SK-N-SH treated with all-trans-retinoic acid at 6 μM for 48 hours (cell line): ENCODE measurements at regions not wholly inside any gene's neighbourhood (a gene's known extent, or its start where the extent isn't known, plus 50 kb on each side); places are given as distances from the start of the nearest gene placed in this dataset.

Experiments
- ATAC-seq: fragments of 200-7000 bp; cut with Tn5 transposase; 3 replicates; pipeline ENCODE4 v1.9.1; 2020; ENCODE audit warnings: mild to moderate bottlenecking, moderate library complexity
- ARNTL ChIP-seq: fragments of 450-650 bp; formaldehyde crosslinking; IDR thresholded peaks from 2 replicates; pipeline ENCODE4 v1.5.0; 2020; ENCODE audit warnings: low read depth, mild to moderate bottlenecking, moderate library complexity, borderline replicate concordance
- BACH2 ChIP-seq: fragments of 250-450 bp; sonication (Bioruptor Pico); IDR thresholded peaks from 2 replicates; pipeline ENCODE4 v1.9.0; 2021; ENCODE audit warnings: mild to moderate bottlenecking, borderline replicate concordance
- CREB5 ChIP-seq: fragments of 250-450 bp; sonication (Bioruptor Pico); IDR thresholded peaks from 2 replicates; pipeline ENCODE4 v1.5.1; 2020; ENCODE audit warnings: low read depth, mild to moderate bottlenecking, moderate library complexity
- CSDC2 ChIP-seq: fragments of 250-450 bp; sonication (Bioruptor Pico); IDR thresholded peaks from 2 replicates; pipeline ENCODE4 v1.5.0; 2020; ENCODE audit warnings: mild to moderate bottlenecking, moderate library complexity
- CSRNP3 ChIP-seq: fragments of 250-450 bp; sonication (Bioruptor Pico); IDR thresholded peaks from 2 replicates; pipeline ENCODE4 v1.5.1; 2021; ENCODE audit warnings: mild to moderate bottlenecking, moderate library complexity
- GLIS3 ChIP-seq: fragments of 250-450 bp; sonication (Bioruptor Pico); IDR thresholded peaks from 2 replicates; pipeline ENCODE4 v1.5.0; 2020; ENCODE audit warnings: mild to moderate bottlenecking, moderate library complexity
- ISL1 ChIP-seq: fragments of 250-450 bp; sonication (Bioruptor Pico); IDR thresholded peaks from 2 replicates; pipeline ENCODE4 v2.1.2; 2022; ENCODE audit warnings: mild to moderate bottlenecking, moderate library complexity
- OSR1 ChIP-seq: fragments of 250-450 bp; sonication (Bioruptor Pico); IDR thresholded peaks from 2 replicates; pipeline ENCODE4 v1.8.0; 2022; ENCODE audit warnings: moderate library complexity, mild to moderate bottlenecking, inconsistent platforms
- PATZ1 ChIP-seq: fragments of 250-450 bp; sonication (Bioruptor Pico); IDR thresholded peaks from 2 replicates; pipeline ENCODE4 v1.8.0; 2020; ENCODE audit warnings: mild to moderate bottlenecking, moderate library complexity, borderline replicate concordance
- POU6F1 ChIP-seq: fragments of 250-450 bp; sonication (Bioruptor Pico); IDR thresholded peaks from 2 replicates; pipeline ENCODE4 v1.8.0; 2021; ENCODE audit warnings: low read depth, mild to moderate bottlenecking, moderate library complexity, borderline replicate concordance
- PPARA ChIP-seq: fragments of 250-450 bp; sonication (Bioruptor Pico); IDR thresholded peaks from 2 replicates; pipeline ENCODE4 v1.5.0; 2020; ENCODE audit warnings: mild to moderate bottlenecking, borderline replicate concordance
- SNAI2 ChIP-seq: fragments of 250-450 bp; sonication (Bioruptor Pico); IDR thresholded peaks from 2 replicates; pipeline ENCODE4 v1.5.0; 2020; ENCODE audit warnings: mild to moderate bottlenecking, moderate library complexity
- TCF4 ChIP-seq: fragments of 250-450 bp; sonication (Bioruptor Pico); IDR thresholded peaks from 2 replicates; pipeline ENCODE4 v1.8.0; 2021; ENCODE audit warnings: mild to moderate bottlenecking, moderate library complexity, borderline replicate concordance
- TOX ChIP-seq: fragments of 250-450 bp; sonication (Bioruptor Pico); IDR thresholded peaks from 2 replicates; pipeline ENCODE4 v1.8.0; 2021; ENCODE audit warnings: mild to moderate bottlenecking, moderate library complexity, borderline replicate concordance
- TSHZ2 ChIP-seq: fragments of 250-450 bp; sonication (Bioruptor Pico); IDR thresholded peaks from 2 replicates; pipeline ENCODE4 v1.5.0; 2020; ENCODE audit warnings: mild to moderate bottlenecking, moderate library complexity
- ZC3H10 ChIP-seq: fragments of 250-450 bp; sonication (Bioruptor Pico); IDR thresholded peaks from 2 replicates; pipeline ENCODE4 v1.5.1; 2021; ENCODE audit warnings: mild to moderate bottlenecking, moderate library complexity
- ZFP30 ChIP-seq: fragments of 450-650 bp; formaldehyde crosslinking; IDR thresholded peaks from 2 replicates; pipeline ENCODE4 v1.5.0; 2022; ENCODE audit warnings: mild to moderate bottlenecking, moderate library complexity
- ZNF565 ChIP-seq: fragments of 450-650 bp; formaldehyde crosslinking; conservative IDR thresholded peaks from 2 replicates; pipeline ENCODE4 v1.5.0; 2020; ENCODE audit warnings: low read depth, mild to moderate bottlenecking, moderate library complexity
- ZNF70 ChIP-seq: fragments of 450-650 bp; formaldehyde crosslinking; IDR thresholded peaks from 2 replicates; pipeline ENCODE4 v1.5.0; 2020; ENCODE audit warnings: mild to moderate bottlenecking, moderate library complexity

GRCh38 chr10:4051641-4052151 is 266.7 kb upstream of the KLF6 start (continued):
- TF ChIP-seq CREB5 (CRISPR knock-in tag) (no peak), TCF4 (CRISPR knock-in tag) (no peak)

- TF ChIP-seq TSHZ2 (CRISPR knock-in tag), result no peak
- no peak for TF ChIP-seq TOX (CRISPR knock-in tag)
- no peak for TF ChIP-seq POU6F1 (CRISPR knock-in tag)
- no peak for TF ChIP-seq ZNF565
- no peak for TF ChIP-seq ZNF70 (CRISPR knock-in tag)
- TF ChIP-seq ZFP30 (CRISPR knock-in tag), result no peak
- no peak for TF ChIP-seq CSRNP3 (CRISPR knock-in tag)
- TF ChIP-seq ISL1, result no peak
- no peak for TF ChIP-seq ZC3H10 (CRISPR knock-in tag)
- TF ChIP-seq PPARA, result no peak
- TF ChIP-seq BACH2 (CRISPR knock-in tag), result no peak
- TF ChIP-seq SNAI2 (CRISPR knock-in tag), result no peak
- no peak for TF ChIP-seq PATZ1 (CRISPR knock-in tag)
- TF ChIP-seq CREB5 (CRISPR knock-in tag), result no peak
- TF ChIP-seq GLIS3 (CRISPR knock-in tag), result no peak
- ATAC-seq, result no peak
Measured at GRCh38 chr10:4051011-4051640, 266.1 kb upstream of the KLF6 start.

- ATAC-seq, result no peak
- no peak for TF ChIP-seq CSRNP3 (CRISPR knock-in tag)
- no peak for TF ChIP-seq OSR1 (CRISPR knock-in tag)
- no peak for TF ChIP-seq CSDC2
- no peak for TF ChIP-seq GLIS3 (CRISPR knock-in tag)
- no peak for TF ChIP-seq PPARA
- TF ChIP-seq ZNF565, result no peak
- no peak for TF ChIP-seq ZNF70 (CRISPR knock-in tag)
- TF ChIP-seq ARNTL (CRISPR knock-in tag), result no peak
- TF ChIP-seq TCF4 (CRISPR knock-in tag), result no peak
- TF ChIP-seq SNAI2 (CRISPR knock-in tag), result no peak
- TF ChIP-seq PATZ1 (CRISPR knock-in tag), result no peak
Measured at GRCh38 chr10:4050061-4050460, 265.1 kb upstream of the KLF6 start.
